ENCODE measurements at regions not wholly inside any gene's neighbourhood (a gene's known extent, or its start where the extent isn't known, plus 50 kb on each side); places are given as distances from the start of the nearest gene placed in this dataset.

GRCh38 chr4:66956852-66957251 is 588.5 kb downstream of the CENPC start:
- H3K27ac ChIP-seq (ENCODE audit: low read depth, low read length) = no peak overlapping the region
- H3K9ac ChIP-seq (ENCODE audit: low read length) = no peak overlapping the region
- no peaks in the 10 kb centered on the region for H3K79me2 ChIP-seq (ENCODE audit: insufficient read depth, low read length)
- Mint-ChIP-seq H3K27ac (ENCODE audit: unreplicated experiment) (no peak overlapping the region), H3K4me1 (ENCODE audit: low read depth, unreplicated experiment) (no peaks in the 10 kb centered on the region), H3K36me3 (ENCODE audit: low read depth, unreplicated experiment) (no peaks in the 10 kb centered on the region), H3K4me3 (ENCODE audit: unreplicated experiment) (no peak overlapping the region), H3K9me3 (ENCODE audit: unreplicated experiment) (no peaks in the 10 kb centered on the region), H3K27me3 (ENCODE audit: low read depth, unreplicated experiment) (no peaks in the 10 kb centered on the region)
- H3K4me3 ChIP-seq (ENCODE audit: insufficient read depth, low read depth, low read length) = no peak overlapping the region
- H2AFZ ChIP-seq (ENCODE audit: low read depth, low read length) = no peak overlapping the region
- no peak for TF ChIP-seq CTCF (IDR thresholded peaks at IDR 0.05; ENCODE audit: insufficient read depth, low read depth, low read length)
- TF ChIP-seq EZH2 (IDR thresholded peaks at IDR 0.05; ENCODE audit: insufficient read depth, low read length) = no peak
- H3K27me3 ChIP-seq (ENCODE audit: insufficient read depth, low read length) = no peaks in the 10 kb centered on the region
- FAIRE-seq (no peak), DNase-seq (ENCODE audit: low read depth) (no peak)
- no peaks in the 10 kb centered on the region for H3K36me3 ChIP-seq (ENCODE audit: insufficient read depth, low read length)
- no peak overlapping the region for H3K4me2 ChIP-seq (ENCODE audit: low read length)
- no peaks in the 10 kb centered on the region for H3K9me3 ChIP-seq (ENCODE audit: insufficient read depth, low read depth, low read length)
- H3K4me1 ChIP-seq (ENCODE audit: insufficient read depth, low read length) = no peaks in the 10 kb centered on the region
- no peaks in the 10 kb centered on the region for H4K20me1 ChIP-seq (ENCODE audit: insufficient read depth, low read length)

GRCh38 chr4:66956426-66956825 is 588.9 kb downstream of the CENPC start:
- H3K4me2 ChIP-seq (ENCODE audit: low read length) = no peak overlapping the region
- no peaks in the 10 kb centered on the region for H3K36me3 Mint-ChIP-seq (ENCODE audit: low read depth, unreplicated experiment)
- TF ChIP-seq CTCF (IDR thresholded peaks at IDR 0.05; ENCODE audit: insufficient read depth, low read depth, low read length) (no peak), EZH2 (IDR thresholded peaks at IDR 0.05; ENCODE audit: insufficient read depth, low read length) (no peak)
- H4K20me1 ChIP-seq (ENCODE audit: insufficient read depth, low read length) = no peaks in the 10 kb centered on the region
- DNase-seq (ENCODE audit: low read depth) (no peak), FAIRE-seq (no peak)
- H3K4me3 ChIP-seq (ENCODE audit: insufficient read depth, low read depth, low read length) = no peak overlapping the region
- H3K27me3 ChIP-seq (ENCODE audit: insufficient read depth, low read length) = no peaks in the 10 kb centered on the region
- H3K27me3 Mint-ChIP-seq (ENCODE audit: low read depth, unreplicated experiment) = no peaks in the 10 kb centered on the region
- H3K27ac Mint-ChIP-seq (ENCODE audit: unreplicated experiment) = no peak overlapping the region
- H3K9me3 ChIP-seq (ENCODE audit: insufficient read depth, low read depth, low read length) = no peaks in the 10 kb centered on the region
- no peak overlapping the region for H3K9ac ChIP-seq (ENCODE audit: low read length)
- H3K4me1 ChIP-seq (ENCODE audit: insufficient read depth, low read length) = no peaks in the 10 kb centered on the region
- no peaks in the 10 kb centered on the region for H3K9me3 Mint-ChIP-seq (ENCODE audit: unreplicated experiment)
- H3K4me1 Mint-ChIP-seq (ENCODE audit: low read depth, unreplicated experiment) = no peaks in the 10 kb centered on the region
- H2AFZ ChIP-seq (ENCODE audit: low read depth, low read length) = no peak overlapping the region
- H3K4me3 Mint-ChIP-seq (ENCODE audit: unreplicated experiment) = no peak overlapping the region
- no peaks in the 10 kb centered on the region for H3K79me2 ChIP-seq (ENCODE audit: insufficient read depth, low read length)
- H3K36me3 ChIP-seq (ENCODE audit: insufficient read depth, low read length) = no peaks in the 10 kb centered on the region
- H3K27ac ChIP-seq (ENCODE audit: low read depth, low read length) = no peak overlapping the region

- H3K9ac ChIP-seq (ENCODE audit: low read length) = no peak overlapping the region
- no peak overlapping the region for H2AFZ ChIP-seq (ENCODE audit: low read depth, low read length)
- Mint-ChIP-seq H3K4me3 (ENCODE audit: unreplicated experiment) (no peak overlapping the region), H3K4me1 (ENCODE audit: low read depth, unreplicated experiment) (no peaks in the 10 kb centered on the region), H3K27ac (ENCODE audit: unreplicated experiment) (no peak overlapping the region), H3K27me3 (ENCODE audit: low read depth, unreplicated experiment) (no peaks in the 10 kb centered on the region), H3K9me3 (ENCODE audit: unreplicated experiment) (no peaks in the 10 kb centered on the region), H3K36me3 (ENCODE audit: low read depth, unreplicated experiment) (no peaks in the 10 kb centered on the region)
- DNase-seq (ENCODE audit: low read depth) = no peak
- no peak for FAIRE-seq
- no peak overlapping the region for H3K4me2 ChIP-seq (ENCODE audit: low read length)
- no peaks in the 10 kb centered on the region for H3K36me3 ChIP-seq (ENCODE audit: insufficient read depth, low read length)
- no peaks in the 10 kb centered on the region for H3K4me1 ChIP-seq (ENCODE audit: insufficient read depth, low read length)
- H3K27me3 ChIP-seq (ENCODE audit: insufficient read depth, low read length) = no peaks in the 10 kb centered on the region
- H3K4me3 ChIP-seq (ENCODE audit: insufficient read depth, low read depth, low read length) = no peak overlapping the region
- no peak for TF ChIP-seq CTCF (IDR thresholded peaks at IDR 0.05; ENCODE audit: insufficient read depth, low read depth, low read length)
- TF ChIP-seq EZH2 (IDR thresholded peaks at IDR 0.05; ENCODE audit: insufficient read depth, low read length) = no peak
- H3K27ac ChIP-seq (ENCODE audit: low read depth, low read length) = no peak overlapping the region
- no peaks in the 10 kb centered on the region for H3K79me2 ChIP-seq (ENCODE audit: insufficient read depth, low read length)
- no peaks in the 10 kb centered on the region for H4K20me1 ChIP-seq (ENCODE audit: insufficient read depth, low read length)
- H3K9me3 ChIP-seq (ENCODE audit: insufficient read depth, low read depth, low read length) = no peaks in the 10 kb centered on the region
Observed at GRCh38 chr4:66955784-66956183, 589.5 kb downstream of the CENPC start.

Measured in astrocyte (in vitro differentiated cells and primary cell).